Ovary (tissue), 7 donors: ENCODE measurements at regions not wholly inside any gene's neighbourhood (a gene's known extent, or its start where the extent isn't known, plus 50 kb on each side); places are given as distances from the start of the nearest gene placed in this dataset.

Experiments
- DNase-seq, 5 donors: peaks; one replicate each; pipeline ENCODE4 v3.0.0-alpha.2; 2019 to 2020
- H3K27ac ChIP-seq, 2 donors: fragments of 200-600 bp; one replicate each; pipeline versions ENCODE4 v1.5.1 to v1.8.0; 2019 to 2022
- H3K27me3 ChIP-seq: fragments of 200-600 bp; one replicate; pipeline ENCODE4 v1.8.0; 2022
- H3K36me3 ChIP-seq: fragments of 200-600 bp; sonication (generic); one replicate; pipeline ENCODE4 v1.5.1; 2019
- H3K4me1 ChIP-seq: one replicate; pipeline ENCODE4 v1.8.1; 2013; ENCODE audit warnings: mild to moderate bottlenecking, moderate library complexity; ENCODE audit not compliant: insufficient read depth
- H3K4me3 ChIP-seq: fragments of 200-600 bp; sonication (generic); one replicate; pipeline ENCODE4 v1.5.1; 2017
- H3K9me3 ChIP-seq, 2 donors: fragments of 200-600 bp in 1 of 2; sonication (generic) in 1 of 2; one replicate each; pipeline versions ENCODE4 v1.5.1 to v1.8.1; 2013 to 2019; ENCODE audit warnings: mild to moderate bottlenecking in 1 of 2, moderate library complexity in 1 of 2
- EP300 ChIP-seq: sonication (generic); formaldehyde crosslinking; IDR thresholded peaks from one replicate; pipeline ENCODE4 v1.6.1; 2017; ENCODE audit warnings: antibody characterized with exemption
- POLR2A ChIP-seq: fragments of 450-650 bp; IDR thresholded peaks from one replicate; pipeline ENCODE4 v1.6.1; 2017; ENCODE audit warnings: antibody characterized with exemption, mild to moderate bottlenecking, moderate library complexity
- WGBS, 3 donors: extraction: QIAGEN DNeasy Blood & Tissue Kit in 1 of 3; methylation state at CpG; one replicate each; pipeline versions ENCODE4 v1.1.5 to v1.1.7; 2013 to 2017; 5-methylcytosine and 5-hydroxymethylcytosine counted together
- intact Hi-C, 4 donors: fragments of 100-400 bp; cut with DNase I; formaldehyde crosslinking; loops; one replicate each; pipeline versions ENCODE4 v1.11.0 to v1.15.1; 2022 to 2023
- TF ChIP-seq, protein P1 (sequence below), 3 donors: fragments of 450-650 bp in 2 of 3; fragments of 200-600 bp in 1 of 3; IDR thresholded peaks; one replicate each; pipeline versions ENCODE4 v1.5.1 to v1.8.0; 2016 to 2022; ENCODE audit warnings: antibody characterized with exemption in 3 of 3, mild to moderate bottlenecking in 1 of 3
- donor health status: DM: no; HTN: no; CAD: no; lungs with moderate emphysema.
- donor health status: DM: no; HTN: no; CAD: no.
- donor health status: Bipolar disorder and iron deficiency.
- donor health status: DM: no; HTN: no; CAD: no.
- donor health status: DM: yes; HTN: yes; CAD: no.

DNA sequence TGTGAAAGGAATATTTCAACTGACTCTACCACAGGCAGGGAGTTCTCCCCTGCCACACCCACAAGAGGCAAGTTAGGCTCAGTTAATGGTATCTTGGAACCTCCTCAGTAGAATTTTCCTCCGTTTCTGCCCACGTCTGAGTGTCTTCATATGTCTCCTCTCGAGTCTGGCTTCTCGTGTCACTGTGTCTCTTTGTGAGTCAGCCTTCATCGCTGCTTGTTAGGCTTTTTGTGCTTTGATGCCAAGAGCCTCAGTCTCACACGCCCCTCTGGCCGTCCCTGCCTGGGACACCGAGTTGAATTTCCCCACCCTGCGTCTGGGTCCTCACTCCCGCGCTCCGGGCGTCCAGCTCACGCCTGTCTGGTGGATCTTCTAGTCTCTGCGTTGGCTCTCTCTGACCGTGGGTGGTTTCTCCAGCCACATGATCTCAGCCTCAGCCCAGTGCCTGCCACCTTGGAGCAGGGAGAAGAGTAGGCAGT lies 125.7 kb upstream of the GADD45A start:
- H3K9me3 ChIP-seq: no peaks in the 10 kb centered on the region
- no peak overlapping the region for H3K27ac ChIP-seq
- H3K36me3 ChIP-seq: no peaks in the 10 kb centered on the region
- TF ChIP-seq, protein P1, sequence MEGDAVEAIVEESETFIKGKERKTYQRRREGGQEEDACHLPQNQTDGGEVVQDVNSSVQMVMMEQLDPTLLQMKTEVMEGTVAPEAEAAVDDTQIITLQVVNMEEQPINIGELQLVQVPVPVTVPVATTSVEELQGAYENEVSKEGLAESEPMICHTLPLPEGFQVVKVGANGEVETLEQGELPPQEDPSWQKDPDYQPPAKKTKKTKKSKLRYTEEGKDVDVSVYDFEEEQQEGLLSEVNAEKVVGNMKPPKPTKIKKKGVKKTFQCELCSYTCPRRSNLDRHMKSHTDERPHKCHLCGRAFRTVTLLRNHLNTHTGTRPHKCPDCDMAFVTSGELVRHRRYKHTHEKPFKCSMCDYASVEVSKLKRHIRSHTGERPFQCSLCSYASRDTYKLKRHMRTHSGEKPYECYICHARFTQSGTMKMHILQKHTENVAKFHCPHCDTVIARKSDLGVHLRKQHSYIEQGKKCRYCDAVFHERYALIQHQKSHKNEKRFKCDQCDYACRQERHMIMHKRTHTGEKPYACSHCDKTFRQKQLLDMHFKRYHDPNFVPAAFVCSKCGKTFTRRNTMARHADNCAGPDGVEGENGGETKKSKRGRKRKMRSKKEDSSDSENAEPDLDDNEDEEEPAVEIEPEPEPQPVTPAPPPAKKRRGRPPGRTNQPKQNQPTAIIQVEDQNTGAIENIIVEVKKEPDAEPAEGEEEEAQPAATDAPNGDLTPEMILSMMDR (IDR thresholded peaks at IDR 0.05): no peak
- TF ChIP-seq EP300 (no peak), POLR2A (no peak)
- H3K4me3 ChIP-seq: peak overlapping the region; percentile 15
- 19 to 34% (median 30%) methylated on average over 16 of the region's 16 CpGs for WGBS, 3 donors
- peak; percentile 39 to 65 (median 53) for DNase-seq
- intact Hi-C loops: no loop called here
- no peaks in the 10 kb centered on the region for H3K27me3 ChIP-seq
- H3K4me1 ChIP-seq: peaks cover 4% of the 10 kb centered on the region

DNA sequence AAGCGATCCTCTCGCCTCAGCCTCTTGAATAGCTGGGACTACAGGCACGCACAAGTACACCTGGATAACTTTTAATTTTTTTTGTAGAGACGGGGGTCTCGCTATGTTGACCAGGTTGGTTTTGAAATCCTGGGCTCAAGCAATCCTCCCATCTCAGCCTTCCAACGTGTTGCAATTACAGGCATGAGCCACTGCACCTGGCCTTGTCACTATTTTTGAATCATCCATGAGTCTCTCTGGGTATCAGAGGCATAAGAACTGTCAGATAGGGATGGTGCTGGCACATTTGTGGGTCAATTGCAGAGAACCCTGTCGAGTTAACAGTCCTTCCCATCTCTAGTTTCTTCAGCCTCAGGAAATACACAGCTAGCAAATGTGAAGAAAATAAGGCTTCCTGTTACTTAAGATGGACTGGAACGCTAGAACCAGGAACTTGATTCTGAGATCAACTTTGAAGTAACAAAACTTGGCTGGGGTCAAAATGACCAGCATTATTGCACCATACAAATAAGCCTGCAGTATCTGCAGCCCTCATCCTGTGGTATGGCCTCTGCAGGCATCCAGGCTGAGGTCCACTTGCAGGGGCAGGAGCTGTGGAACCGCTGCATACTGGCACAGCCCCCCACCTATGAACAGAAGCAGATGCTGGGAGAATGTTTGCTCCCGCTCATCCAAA lies 124.3 kb upstream of the GADD45A start:
- Histone ChIP-seq H3K36me3 (no peaks in the 10 kb centered on the region), H3K27me3 (no peaks in the 10 kb centered on the region), H3K27ac (no peak overlapping the region), H3K4me1 (peaks cover 4% of the 10 kb centered on the region), H3K9me3 (no peaks in the 10 kb centered on the region), H3K4me3 (no peak overlapping the region)
- intact Hi-C loops: loop anchor here in 2 of 4 donors (10.0 kb wide), 2 partner anchors 124 to 194 kb away; partner anchors contain the start of gene GADD45A (in 2 of the 2)
- TF ChIP-seq, protein P1 (IDR thresholded peaks at IDR 0.05): no peak
- TF ChIP-seq POLR2A: no peak
- 79 to 84% (median 81%) methylated on average over 10 of the region's 10 CpGs for WGBS, 3 donors
- DNase-seq: no peak

DNA sequence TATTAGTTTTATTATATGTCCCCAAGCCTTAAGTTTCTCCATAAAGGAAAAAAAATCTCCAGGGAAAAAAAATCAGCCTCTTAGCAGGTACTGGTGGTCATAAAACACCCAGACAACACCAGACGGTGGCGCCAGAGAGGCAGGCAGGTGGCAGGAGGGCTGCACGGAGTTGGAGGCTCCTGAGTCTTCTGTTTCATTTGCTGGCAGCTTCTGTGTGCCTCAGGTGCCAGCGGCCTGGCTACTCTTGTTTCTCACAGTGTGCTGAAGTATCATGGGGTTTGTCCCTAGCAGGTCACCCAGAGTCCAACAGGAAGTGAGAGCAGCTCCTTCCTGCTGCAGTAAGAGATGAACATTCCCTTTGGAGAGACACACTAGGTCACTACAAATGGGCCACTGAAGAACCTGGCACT lies 123.3 kb upstream of the GADD45A start:
- no peaks in the 10 kb centered on the region for H3K36me3 ChIP-seq
- no peak overlapping the region for H3K4me3 ChIP-seq
- H3K9me3 ChIP-seq: no peaks in the 10 kb centered on the region
- peaks cover 4% of the 10 kb centered on the region for H3K4me1 ChIP-seq
- no peaks in the 10 kb centered on the region for H3K27me3 ChIP-seq
- H3K27ac ChIP-seq: no peak overlapping the region
- DNase-seq: peak; percentile 81 to 89 (median 85)
- TF ChIP-seq EP300 (no peak), POLR2A (no peak)
- TF ChIP-seq, protein P1 (IDR thresholded peaks at IDR 0.05): peak; percentile 36 to 43 (median 43)
- whole genome bisulfite sequencing, 3 donors: 5 to 11% (median 11%) methylated on average over 4 of the region's 4 CpGs
- intact Hi-C loops: loop anchor here in 2 of 4 donors (10.0 kb wide), 2 partner anchors 123 to 193 kb away; partner anchors contain the start of gene GADD45A (in 2 of the 2)

DNA sequence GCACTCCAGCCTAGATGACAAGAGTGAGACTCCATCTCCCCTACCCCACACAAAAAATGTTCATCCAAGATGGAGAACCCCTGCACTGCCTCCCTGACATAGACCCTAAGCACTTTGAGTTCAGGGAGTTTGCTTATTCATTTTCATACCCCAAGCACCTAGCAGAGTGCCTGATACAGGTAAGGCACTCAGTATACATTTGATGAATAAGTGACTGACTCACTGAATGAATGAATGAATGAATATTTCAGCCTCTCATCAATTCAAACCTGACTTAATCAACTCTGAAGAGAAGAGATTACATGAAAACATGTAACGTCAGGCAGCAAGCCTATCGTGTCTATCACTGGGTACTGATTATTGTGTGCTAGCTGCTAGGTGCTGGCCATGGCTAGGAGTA lies 121.3 kb upstream of the GADD45A start:
- Histone ChIP-seq H3K9me3 (no peaks in the 10 kb centered on the region), H3K4me1 (peaks cover 1% of the 10 kb centered on the region), H3K27ac (no peak overlapping the region), H3K27me3 (no peaks in the 10 kb centered on the region), H3K36me3 (no peaks in the 10 kb centered on the region), H3K4me3 (no peak overlapping the region)
- intact Hi-C loops: loop anchor here in 2 of 4 donors (10.0 kb wide), 2 partner anchors 121 to 191 kb away; partner anchors contain the start of gene GADD45A (in 2 of the 2)
- no peak for TF ChIP-seq EP300
- TF ChIP-seq, protein P1 (IDR thresholded peaks at IDR 0.05): no peak
- TF ChIP-seq POLR2A: no peak
- DNase-seq: no peak
- 83 to 89% (median 86%) methylated on average over 2 of the region's 2 CpGs for WGBS, 3 donors
